ENCODE measurements at regions not wholly inside any gene's neighbourhood (a gene's known extent, or its start where the extent isn't known, plus 50 kb on each side); places are given as distances from the start of the nearest gene placed in this dataset.

DNA sequence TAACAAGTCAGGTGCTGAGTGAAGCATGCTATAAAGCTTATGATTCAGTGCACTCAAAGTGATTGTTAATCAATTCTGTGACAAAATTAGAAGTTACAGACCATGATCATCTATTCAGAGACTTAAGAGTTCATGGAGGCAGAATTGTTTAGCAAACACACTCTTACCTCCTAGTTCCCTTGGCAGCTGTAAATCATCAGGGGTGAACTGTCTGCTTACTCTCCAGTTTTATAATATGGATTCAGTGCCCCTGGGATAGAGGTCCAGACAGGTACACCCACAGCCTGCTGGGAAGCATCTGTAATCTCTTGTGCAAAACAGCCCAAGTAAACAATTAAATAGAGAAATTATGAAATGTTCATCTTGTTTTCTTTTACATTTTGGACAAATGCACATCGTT, 835.0 kb upstream of the COBL start:
- WGBS, 2 experiments (ENCODE audit: extremely low coverage in 1 of 2, insufficient coverage in 1 of 2, insufficient read length in 1 of 2, insufficient replicate concordance in 2 of 2, low coverage in 1 of 2, low lambda C conversion rate in 2 of 2, missing lambda C conversion rate in 1 of 2) = 80% methylated on average over 1 of the region's 1 CpG; no CpG with 5 or more reads in 1 of the 2 experiments
- no peak overlapping the region for H3K9ac ChIP-seq (replicated peaks in 1 of 4; ENCODE audit: extremely low read depth in 1 of 4, low read depth in 3 of 4, low read length in 3 of 4)
- H3K23ac ChIP-seq (ENCODE audit: insufficient read length) = no peak overlapping the region
- no peak overlapping the region for H2BK12ac ChIP-seq (ENCODE audit: low read depth, low read length)
- no peak overlapping the region for H3K18ac ChIP-seq (ENCODE audit: extremely low read depth, low read length)
- no peak overlapping the region for H3K4me2 ChIP-seq (ENCODE audit: insufficient read depth in 1 of 2, low read depth in 2 of 2, low read length in 2 of 2)
- H2AFZ ChIP-seq (ENCODE audit: low read length) = no peak overlapping the region
- H3K23me2 ChIP-seq (ENCODE audit: low read depth, low read length) = no peaks in the 10 kb centered on the region
- H3K4me3 ChIP-seq (ENCODE audit: extremely low read depth in 1 of 4, insufficient read depth in 2 of 4, low read depth in 3 of 4, low read length in 4 of 4) = no peak overlapping the region
- no peaks in the 10 kb centered on the region for H3K36me3 ChIP-seq (ENCODE audit: control insufficient read depth in 2 of 4, insufficient read depth in 4 of 4, low read length in 3 of 4)
- H2BK5ac ChIP-seq (ENCODE audit: low read depth, low read length) = no peak overlapping the region
- no peak overlapping the region for H3K4ac ChIP-seq (replicated peaks; ENCODE audit: insufficient read length, low read depth, low read length)
- H3K27ac ChIP-seq (ENCODE audit: low read depth, low read length) = no peak overlapping the region
- H3K4me1 ChIP-seq (replicated peaks in 1 of 4; ENCODE audit: control insufficient read depth in 3 of 4, insufficient read depth in 4 of 4, low read length in 3 of 4) = no peaks in the 10 kb centered on the region
- no peak overlapping the region for H2AK5ac ChIP-seq (ENCODE audit: low read depth, low read length)
- ChIA-PET POLR2A (ENCODE audit: partially characterized antibody) (no interaction called here), CTCF (ENCODE audit: partially characterized antibody) (interaction anchor here (1.1 kb wide), 1 partner anchor 17 kb away, joined by 3 read pairs; no protein-coding TSS in a partner anchor)
- no peaks in the 10 kb centered on the region for H3K79me1 ChIP-seq (ENCODE audit: low read depth, low read length)
- no peak overlapping the region for H4K5ac ChIP-seq (ENCODE audit: insufficient read length, low read depth, low read length)
- H2BK120ac ChIP-seq (replicated peaks; ENCODE audit: low read depth, low read length) = no peak overlapping the region
- no peak overlapping the region for H2BK20ac ChIP-seq (ENCODE audit: low read length)
- no peak overlapping the region for H4K8ac ChIP-seq (ENCODE audit: extremely low read depth, insufficient read depth, low read length)
- H2BK15ac ChIP-seq (ENCODE audit: low read length) = no peak overlapping the region
- H3K14ac ChIP-seq (ENCODE audit: insufficient read length) = no peak overlapping the region
- no peak for DNase-seq (ENCODE audit: low read depth in 1 of 2, low spot score in 2 of 2)
- no peaks in the 10 kb centered on the region for H3K79me2 ChIP-seq (ENCODE audit: control insufficient read depth in 1 of 2, insufficient read depth in 2 of 2, low read length in 2 of 2)
- TF ChIP-seq CEBPB (IDR thresholded peaks at IDR 0.05; ENCODE audit: low read depth, low read length) = no peak
- TF ChIP-seq BCL11A (IDR thresholded peaks at IDR 0.05; ENCODE audit: low read depth in 2 of 2, low read length in 2 of 2) = no peak
- no peak for TF ChIP-seq ASH2L (IDR thresholded peaks at IDR 0.05; ENCODE audit: low read length)
- TF ChIP-seq ATF2 (IDR thresholded peaks at IDR 0.05; ENCODE audit: low read length) = no peak
- TF ChIP-seq SIRT6 (IDR thresholded peaks at IDR 0.05; ENCODE audit: low read length) = no peak
- TF ChIP-seq NANOG (IDR thresholded peaks at IDR 0.05; ENCODE audit: insufficient read depth, low read depth, low read length, poor library complexity, severe bottlenecking) = no peak
- no peak for TF ChIP-seq FOSL1 (IDR thresholded peaks at IDR 0.05; ENCODE audit: insufficient read depth, low read depth, low read length)
- TF ChIP-seq EP300 (IDR thresholded peaks at IDR 0.05; ENCODE audit: borderline replicate concordance in 1 of 2, low read depth in 2 of 2, low read length in 2 of 2) = no peak
- no peak overlapping the region for H4K91ac ChIP-seq (replicated peaks; ENCODE audit: insufficient read length, low read length)
- H3K27me3 ChIP-seq (replicated peaks in 1 of 4; ENCODE audit: control insufficient read depth in 3 of 4, extremely low read depth in 1 of 4, insufficient read depth in 3 of 4, low read length in 3 of 4) = no peaks in the 10 kb centered on the region
- H3K9me3 ChIP-seq (ENCODE audit: insufficient read depth in 2 of 2, low read depth in 1 of 2, low read length in 1 of 2) = no peaks in the 10 kb centered on the region
- H4K20me1 ChIP-seq (replicated peaks in 1 of 2; ENCODE audit: control insufficient read depth in 1 of 2, insufficient read depth in 2 of 2, low read length in 2 of 2) = no peaks in the 10 kb centered on the region
- H3K56ac ChIP-seq (replicated peaks; ENCODE audit: insufficient read length, low read depth, low read length) = no peak overlapping the region
- no peak for FAIRE-seq

Data from H1 (cell line).